Hippocampal formation (tissue), 2 donors: ENCODE measurements at regions not wholly inside any gene's neighbourhood (a gene's known extent, or its start where the extent isn't known, plus 50 kb on each side); places are given as distances from the start of the nearest gene placed in this dataset.
"Not testable (repeated sequence)": the region's sequence is repeated elsewhere in the genome, so short reads cannot be mapped to it uniquely, and the experiment has no call there.

ENCODE experiments used
- DNase-seq, 2 donors: peaks; one replicate each; lab custom pipeline; 2025; lab: John Stamatoyannopoulos, UW

GRCh38 chr5:112534067-112534583 lies 115.0 kb upstream of the EPB41L4A start:
- DNase-seq, result no peak

- no peak for DNase-seq
Observed at GRCh38 chr5:112534611-112535255, 115.7 kb upstream of the EPB41L4A start.

GRCh38 chr5:112535356-112535755 lies 116.3 kb upstream of the EPB41L4A start:
- DNase-seq, result no peak

GRCh38 chr5:112544558-112544957 lies 125.5 kb upstream of the EPB41L4A start:
- not testable (repeated sequence) for DNase-seq

GRCh38 chr5:112546946-112547592 lies 128.0 kb upstream of the EPB41L4A start:
- no peak for DNase-seq

DNA sequence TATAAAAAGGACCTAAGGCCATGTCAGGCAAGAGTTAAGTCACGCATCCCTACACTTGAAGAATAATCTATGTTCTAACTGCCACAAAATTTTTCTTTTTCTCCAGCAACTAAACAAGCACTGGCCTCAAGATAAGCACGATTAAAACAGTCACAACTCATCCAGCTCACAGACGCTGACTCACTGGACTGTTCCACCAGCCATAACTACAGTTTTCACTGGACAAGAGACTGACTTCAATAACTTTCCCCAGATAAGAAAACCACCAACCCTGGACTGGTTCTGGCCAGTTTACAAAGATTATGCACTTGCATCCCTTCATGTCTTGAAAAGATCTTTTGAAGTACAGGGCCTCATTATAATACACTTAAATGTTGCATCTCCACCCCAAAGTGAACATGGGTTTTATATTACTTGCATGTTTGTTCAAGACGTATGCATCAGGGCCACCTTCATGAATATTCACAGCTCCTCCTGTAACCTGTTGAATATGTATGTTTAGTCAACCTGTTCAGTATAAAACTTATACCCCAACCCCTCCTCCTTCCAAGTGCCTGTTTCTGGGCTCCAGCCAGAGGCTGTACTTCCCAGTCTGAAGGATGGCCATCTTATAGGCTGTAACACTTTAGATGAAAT lies 129.3 kb upstream of the EPB41L4A start:
- DNase-seq, result no peak

- no peak for DNase-seq
Observed at GRCh38 chr5:112549127-112549526, 130.1 kb upstream of the EPB41L4A start.

DNA sequence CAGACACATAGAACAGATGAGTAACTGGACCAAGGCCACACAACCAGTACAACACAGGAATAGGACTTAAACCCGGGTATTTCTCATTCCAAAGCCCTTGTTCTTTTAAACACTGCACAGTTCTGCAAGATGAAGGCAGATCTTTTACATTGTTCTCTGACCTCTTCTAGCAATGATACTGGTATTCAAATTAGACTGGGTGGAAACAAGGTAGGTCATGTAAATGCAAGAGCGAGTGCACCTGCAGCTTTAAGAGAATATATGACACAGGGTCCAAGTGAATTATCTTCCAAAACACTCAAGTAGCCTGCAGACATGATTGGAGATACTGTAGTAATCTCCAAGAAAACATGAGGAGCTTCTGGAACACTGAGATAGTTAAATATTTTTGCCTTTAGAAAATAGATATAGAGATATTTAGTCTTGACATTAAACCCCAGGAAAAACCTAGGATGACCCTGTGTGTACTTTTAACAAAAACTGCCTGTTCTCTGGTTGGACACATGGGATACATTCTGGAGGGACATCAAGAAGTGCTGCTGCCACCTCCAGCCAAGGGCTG lies 130.6 kb upstream of the EPB41L4A start:
- no peak for DNase-seq

GRCh38 chr5:112551419-112552032 lies 132.4 kb upstream of the EPB41L4A start:
- DNase-seq, result peak; percentile 32 to 84

- DNase-seq, result no peak
Observed at GRCh38 chr5:112552216-112552615, 133.1 kb upstream of the EPB41L4A start.

GRCh38 chr5:112552791-112553190 lies 133.7 kb upstream of the EPB41L4A start:
- DNase-seq, result no peak

GRCh38 chr5:112554101-112554977 lies 135.3 kb upstream of the EPB41L4A start:
- DNase-seq, result peak in 1 of 2 donors; percentile 41

DNA sequence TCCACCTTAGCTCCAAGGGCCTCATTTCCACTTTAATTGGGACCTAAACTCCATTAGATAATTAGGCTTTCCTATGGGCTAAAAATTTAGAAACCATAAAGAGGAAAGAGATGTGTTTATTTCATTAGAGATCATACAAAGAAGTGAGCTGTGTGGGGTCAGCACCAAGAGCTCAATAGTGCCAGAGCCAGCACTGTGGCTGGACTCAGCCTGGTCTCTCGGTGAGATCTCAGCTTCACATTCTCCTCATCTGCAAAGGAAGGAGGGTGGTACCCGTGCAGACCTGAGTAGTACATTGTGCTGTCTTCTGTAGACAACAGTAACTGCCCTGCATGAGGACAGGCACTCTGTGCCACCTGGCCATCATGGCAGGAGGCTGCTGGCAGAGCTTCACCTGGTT lies 136.1 kb upstream of the EPB41L4A start:
- no peak for DNase-seq

GRCh38 chr5:112555691-112556090 lies 136.6 kb upstream of the EPB41L4A start:
- DNase-seq, result no peak

GRCh38 chr5:112559501-112559900 lies 140.4 kb upstream of the EPB41L4A start:
- DNase-seq, result not testable (repeated sequence)

- no peak for DNase-seq
Observed at GRCh38 chr5:112560371-112560770, 141.3 kb upstream of the EPB41L4A start.

- DNase-seq, result no peak
Observed at GRCh38 chr5:112563169-112563826, 144.2 kb upstream of the EPB41L4A start.

DNA sequence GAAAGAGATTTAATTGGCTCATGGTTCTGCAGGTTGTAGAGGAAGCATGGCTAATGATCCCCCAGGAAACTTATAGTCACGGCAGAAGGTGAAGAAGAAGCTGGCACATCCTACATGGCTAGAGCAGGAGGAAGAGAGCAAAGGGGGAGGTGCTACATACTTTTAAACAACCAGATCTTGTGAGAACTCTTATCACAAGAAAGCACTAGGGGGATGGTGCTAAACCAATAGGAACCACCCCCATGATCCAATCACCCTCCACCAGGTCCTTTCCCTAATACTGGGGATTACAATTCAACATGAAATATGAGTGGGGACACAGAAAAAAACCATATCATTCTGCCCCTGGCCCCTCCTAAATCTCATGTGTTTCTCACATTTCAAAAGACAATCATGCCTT lies 147.2 kb upstream of the EPB41L4A start:
- DNase-seq, result no peak

- DNase-seq, result no peak
Observed at GRCh38 chr5:112569596-112569995, 150.5 kb upstream of the EPB41L4A start.

DNA sequence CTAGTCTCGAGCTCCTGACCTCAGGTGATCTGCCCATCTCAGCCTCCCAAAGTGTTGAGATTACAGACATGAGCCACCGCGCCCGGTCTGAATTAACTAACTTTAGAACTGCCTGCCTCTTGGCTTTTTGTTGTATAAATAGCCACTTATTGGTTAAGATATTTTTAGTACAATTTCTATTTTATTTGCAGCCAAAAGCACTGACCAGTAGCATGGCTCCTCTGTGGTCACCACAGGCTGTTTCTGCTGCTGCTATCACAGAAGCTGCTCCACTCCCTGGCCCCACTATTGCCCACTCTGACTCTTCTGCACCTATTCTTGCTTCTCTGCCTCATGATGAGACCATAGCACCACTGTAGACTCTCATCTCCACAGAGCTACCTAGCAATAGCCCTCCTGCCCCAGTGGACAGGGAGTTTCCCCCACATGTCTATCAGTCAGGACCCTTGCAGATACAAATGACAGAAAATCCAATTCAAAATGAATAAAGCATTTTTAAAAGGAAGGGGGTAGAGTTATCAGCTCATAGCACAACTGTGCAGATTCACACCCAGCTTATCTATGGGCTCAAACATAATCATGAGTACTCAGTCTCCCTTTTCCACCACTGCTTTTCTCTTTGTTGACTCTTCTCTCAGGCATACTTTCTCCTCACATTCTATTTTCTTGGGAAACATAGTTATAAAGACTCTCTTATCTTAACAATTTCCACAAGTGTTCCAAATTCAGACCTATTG lies 151.8 kb upstream of the EPB41L4A start:
- DNase-seq, result no peak
